Calu3 (cell line): ENCODE measurements at regions not wholly inside any gene's neighbourhood (a gene's known extent, or its start where the extent isn't known, plus 50 kb on each side); places are given as distances from the start of the nearest gene placed in this dataset.

Experiments used
- BruUV-seq: library from RNA; stranded (reverse); fragments of 400-500 nt; replicated peaks from 2 replicates; lab custom pipeline; 2021; lab: Mats Ljungman, UMichigan
- CTCF ChIA-PET: fragments of 300-600 bp; sonication (Branson Sonifier 250); formaldehyde crosslinking; loops from one replicate; lab custom pipeline; 2022; ENCODE audit warnings: antibody characterized with exemption; lab: Charles Lee
- DNase-seq: peaks from one replicate; pipeline ENCODE4 v3.0.0; 2022
- H3K27ac Mint-ChIP-seq: one replicate; pipeline ENCODE4 v1.8.0; 2022; ENCODE audit warnings: mixed read lengths; ENCODE audit not compliant: unreplicated experiment
- H3K27me3 Mint-ChIP-seq: one replicate; pipeline ENCODE4 v1.8.0; 2022; ENCODE audit warnings: mixed read lengths; ENCODE audit not compliant: unreplicated experiment
- H3K36me3 Mint-ChIP-seq: one replicate; pipeline ENCODE4 v1.8.0; 2022; ENCODE audit warnings: mild to moderate bottlenecking, moderate library complexity, mixed read lengths; ENCODE audit not compliant: insufficient read depth, unreplicated experiment
- H3K4me1 Mint-ChIP-seq: one replicate; pipeline ENCODE4 v1.8.0; 2022; ENCODE audit warnings: mild to moderate bottlenecking, low read depth, mixed read lengths; ENCODE audit not compliant: unreplicated experiment
- H3K4me3 Mint-ChIP-seq: one replicate; pipeline ENCODE4 v1.8.0; 2022; ENCODE audit warnings: mild to moderate bottlenecking, low read depth, moderate library complexity, mixed read lengths; ENCODE audit not compliant: unreplicated experiment
- H3K9me3 Mint-ChIP-seq: one replicate; pipeline ENCODE4 v1.8.0; 2022; ENCODE audit warnings: low read depth, mixed read lengths; ENCODE audit not compliant: unreplicated experiment
- intact Hi-C: fragments of 100-400 bp; cut with micrococcal nuclease; formaldehyde crosslinking; loops from one replicate; pipeline ENCODE4 v1.10.0; 2022; ENCODE audit not compliant: unreplicated experiment
- TF ChIP-seq, protein P1 (sequence below): fragments of 200-600 bp; IDR thresholded peaks from one replicate; pipeline ENCODE4 v1.8.0; 2022; ENCODE audit warnings: antibody characterized with exemption; ENCODE audit not compliant: unreplicated experiment

DNA sequence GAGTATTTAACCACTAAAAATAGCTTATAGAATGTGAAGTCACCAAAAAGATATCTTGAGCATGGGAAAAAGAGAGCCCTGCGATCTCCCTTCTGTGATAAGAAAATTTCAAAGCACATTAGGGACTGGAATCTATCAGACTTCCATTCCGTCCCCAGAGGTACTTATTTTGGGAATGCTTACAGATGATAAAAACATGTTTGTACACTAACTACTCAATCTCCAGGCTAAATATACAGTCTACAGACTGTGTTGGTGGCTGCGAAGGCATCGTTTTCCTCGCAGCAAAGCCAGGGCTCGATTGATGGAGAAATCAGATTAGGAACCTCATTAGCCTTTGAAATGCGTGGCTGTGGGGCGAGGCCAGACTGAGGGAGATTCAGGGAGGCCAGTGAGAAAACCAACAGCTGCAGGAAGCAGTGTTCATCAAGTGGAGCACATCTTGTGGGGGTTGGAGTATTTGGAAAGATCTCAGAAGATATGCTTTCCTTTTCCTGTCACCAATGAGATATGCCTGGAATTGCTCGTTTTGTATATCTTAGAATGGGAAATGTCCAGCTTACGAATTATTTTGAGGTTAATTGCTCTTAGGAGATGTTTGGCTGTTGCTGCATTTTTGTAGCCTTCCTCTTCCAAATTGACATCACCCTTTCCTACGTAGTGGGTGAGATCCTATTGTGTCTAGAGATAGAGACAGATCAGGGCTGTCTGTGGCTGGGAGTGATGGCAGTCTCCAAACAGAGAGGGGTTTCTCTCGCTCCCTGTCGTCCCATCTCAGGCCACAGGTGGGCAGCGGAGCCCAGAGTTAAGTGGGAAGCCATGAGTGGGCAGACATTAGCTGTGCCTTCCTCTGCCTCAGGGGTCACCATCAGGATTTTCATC lies 224.9 kb upstream of the FAT1 start:
- intact Hi-C loops: loop anchor here (10.0 kb wide), 1 partner anchor 656 kb away; no protein-coding TSS in a partner anchor
- H3K36me3 Mint-ChIP-seq: no peaks in the 10 kb centered on the region
- no peak overlapping the region for H3K4me3 Mint-ChIP-seq
- no peak for DNase-seq
- no peak overlapping the region for H3K27ac Mint-ChIP-seq
- TF ChIP-seq, protein P1, sequence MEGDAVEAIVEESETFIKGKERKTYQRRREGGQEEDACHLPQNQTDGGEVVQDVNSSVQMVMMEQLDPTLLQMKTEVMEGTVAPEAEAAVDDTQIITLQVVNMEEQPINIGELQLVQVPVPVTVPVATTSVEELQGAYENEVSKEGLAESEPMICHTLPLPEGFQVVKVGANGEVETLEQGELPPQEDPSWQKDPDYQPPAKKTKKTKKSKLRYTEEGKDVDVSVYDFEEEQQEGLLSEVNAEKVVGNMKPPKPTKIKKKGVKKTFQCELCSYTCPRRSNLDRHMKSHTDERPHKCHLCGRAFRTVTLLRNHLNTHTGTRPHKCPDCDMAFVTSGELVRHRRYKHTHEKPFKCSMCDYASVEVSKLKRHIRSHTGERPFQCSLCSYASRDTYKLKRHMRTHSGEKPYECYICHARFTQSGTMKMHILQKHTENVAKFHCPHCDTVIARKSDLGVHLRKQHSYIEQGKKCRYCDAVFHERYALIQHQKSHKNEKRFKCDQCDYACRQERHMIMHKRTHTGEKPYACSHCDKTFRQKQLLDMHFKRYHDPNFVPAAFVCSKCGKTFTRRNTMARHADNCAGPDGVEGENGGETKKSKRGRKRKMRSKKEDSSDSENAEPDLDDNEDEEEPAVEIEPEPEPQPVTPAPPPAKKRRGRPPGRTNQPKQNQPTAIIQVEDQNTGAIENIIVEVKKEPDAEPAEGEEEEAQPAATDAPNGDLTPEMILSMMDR: peak; percentile 20
- no peaks in the 10 kb centered on the region for H3K9me3 Mint-ChIP-seq
- no TSS peak for BruUV-seq
- H3K4me1 Mint-ChIP-seq: peaks cover 25% of the 10 kb centered on the region
- no peaks in the 10 kb centered on the region for H3K27me3 Mint-ChIP-seq
- CTCF ChIA-PET: interaction anchor here (0.6 kb wide), 1 partner anchor 108 kb away, joined by 8 read pairs; no protein-coding TSS in a partner anchor

DNA sequence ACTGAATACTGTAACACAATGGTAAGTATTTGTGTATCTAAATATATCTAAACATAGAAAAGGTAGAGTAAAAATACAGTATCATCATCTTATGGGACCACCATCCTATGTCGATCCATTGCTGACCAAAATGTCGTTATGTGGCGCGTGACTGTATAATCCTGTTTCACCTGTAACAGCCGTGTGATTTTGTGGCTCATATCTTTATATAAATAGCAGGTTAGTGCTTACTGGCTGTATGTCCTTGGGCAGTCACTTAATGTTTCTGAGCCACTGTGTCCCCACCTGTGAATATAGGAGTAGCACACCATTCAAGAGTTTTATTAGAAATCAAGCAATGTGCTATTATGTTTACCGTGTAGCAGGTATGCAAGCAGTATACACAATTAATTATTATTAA lies 226.2 kb upstream of the FAT1 start:
- TF ChIP-seq, protein P1: no peak
- Mint-ChIP-seq H3K4me3 (no peak overlapping the region), H3K36me3 (no peaks in the 10 kb centered on the region), H3K27me3 (no peaks in the 10 kb centered on the region), H3K27ac (no peak overlapping the region), H3K9me3 (no peaks in the 10 kb centered on the region), H3K4me1 (peaks cover 24% of the 10 kb centered on the region)
- no TSS peak for BruUV-seq
- no peak for DNase-seq
- CTCF ChIA-PET: no interaction called here
- intact Hi-C loops: loop anchor here (10.0 kb wide), 1 partner anchor 655 kb away; no protein-coding TSS in a partner anchor

DNA sequence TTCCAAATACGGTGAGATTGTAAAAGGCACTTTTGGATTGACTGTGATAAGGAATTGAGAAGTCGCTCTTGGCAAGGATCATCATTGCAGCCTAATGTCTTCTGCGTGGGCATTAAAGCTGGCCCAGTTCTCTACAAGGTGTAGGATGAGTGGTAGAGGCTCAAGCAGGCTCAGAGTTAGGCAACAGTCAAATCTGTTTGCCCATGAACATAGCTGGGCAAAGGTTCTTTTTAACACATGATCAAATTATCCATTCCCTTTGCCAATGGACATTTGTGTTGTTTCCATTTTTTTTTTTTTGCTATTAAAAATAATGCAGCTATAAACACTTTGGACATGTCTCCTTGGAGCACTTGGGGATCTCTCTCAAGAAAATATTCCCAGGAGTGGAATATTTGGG lies 229.1 kb upstream of the FAT1 start:
- H3K9me3 Mint-ChIP-seq: no peaks in the 10 kb centered on the region
- no TSS peak for BruUV-seq
- TF ChIP-seq, protein P1: no peak
- H3K27ac Mint-ChIP-seq: no peak overlapping the region
- H3K27me3 Mint-ChIP-seq: no peaks in the 10 kb centered on the region
- no peaks in the 10 kb centered on the region for H3K4me1 Mint-ChIP-seq
- intact Hi-C loops: no loop called here
- CTCF ChIA-PET: no interaction called here
- H3K4me3 Mint-ChIP-seq: no peak overlapping the region
- no peak for DNase-seq
- no peaks in the 10 kb centered on the region for H3K36me3 Mint-ChIP-seq

DNA sequence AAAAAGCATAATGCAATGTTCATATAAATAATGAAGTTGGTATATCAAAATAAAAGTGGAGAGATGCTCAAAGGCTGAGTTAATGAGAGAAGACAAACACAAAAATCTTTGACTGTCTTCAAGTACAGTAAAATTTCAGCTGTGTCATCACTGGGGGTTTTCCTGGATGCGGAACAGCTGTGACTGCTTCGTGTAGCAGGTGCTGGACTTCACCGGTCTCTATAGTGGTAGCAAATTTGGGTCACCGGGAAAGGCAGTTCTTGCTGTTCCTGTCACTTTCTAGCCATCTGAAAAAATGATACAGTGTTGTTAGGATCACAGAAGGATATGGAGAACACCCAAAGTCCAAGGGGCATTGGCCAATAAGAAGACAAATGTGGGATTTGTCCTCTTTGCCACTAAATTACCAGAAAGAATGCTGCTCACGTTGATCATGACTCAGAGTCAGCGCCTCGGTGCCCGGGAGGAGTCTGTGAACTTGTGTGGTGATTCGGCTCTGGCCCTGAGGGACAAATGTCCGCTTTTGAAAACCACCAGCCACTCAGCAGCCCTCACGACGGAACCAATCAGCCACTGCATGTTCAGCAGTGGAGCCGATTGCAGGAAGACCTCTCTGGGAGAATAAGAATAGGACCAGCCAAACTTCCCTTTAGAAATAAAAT lies 230.1 kb upstream of the FAT1 start:
- no peak for DNase-seq
- CTCF ChIA-PET: no interaction called here
- H3K36me3 Mint-ChIP-seq: no peaks in the 10 kb centered on the region

More for the DNA sequence above, 230.1 kb upstream of the FAT1 start:
- intact Hi-C loops: no loop called here
- no peaks in the 10 kb centered on the region for H3K27me3 Mint-ChIP-seq
- TF ChIP-seq, protein P1: no peak
- BruUV-seq: no TSS peak
- H3K4me3 Mint-ChIP-seq: no peak overlapping the region
- H3K27ac Mint-ChIP-seq: no peak overlapping the region
- no peaks in the 10 kb centered on the region for H3K9me3 Mint-ChIP-seq
- no peaks in the 10 kb centered on the region for H3K4me1 Mint-ChIP-seq
